HUES48 (cell line): ENCODE measurements at regions not wholly inside any gene's neighbourhood (a gene's known extent, or its start where the extent isn't known, plus 50 kb on each side); places are given as distances from the start of the nearest gene placed in this dataset.

Experiments used
- H3K27ac ChIP-seq: one replicate; pipeline ENCODE4 v1.7.0; 2013; ENCODE audit warnings: low read depth, low read length, inconsistent platforms
- H3K27me3 ChIP-seq: 2 replicates; pipeline ENCODE4 v1.6.1; 2013; ENCODE audit warnings: mild to moderate bottlenecking, low read length; ENCODE audit not compliant: control insufficient read depth, insufficient read depth
- H3K36me3 ChIP-seq: 2 replicates; pipeline ENCODE4 v1.6.1; 2013; ENCODE audit warnings: low read length; ENCODE audit not compliant: control insufficient read depth, insufficient read depth
- H3K4me1 ChIP-seq: 2 replicates; pipeline ENCODE4 v1.6.1; 2013; ENCODE audit warnings: mild to moderate bottlenecking, low read length; ENCODE audit not compliant: control insufficient read depth, insufficient read depth
- H3K4me3 ChIP-seq: 2 replicates; pipeline ENCODE4 v1.5.1; 2013; ENCODE audit warnings: mild to moderate bottlenecking, low read depth, low read length
- H3K9ac ChIP-seq: 2 replicates; pipeline ENCODE4 v1.6.1; 2013; ENCODE audit warnings: mild to moderate bottlenecking, low read depth, low read length, moderate library complexity
- H3K9me3 ChIP-seq: 2 replicates; pipeline ENCODE4 v1.6.1; 2013; ENCODE audit warnings: low read length; ENCODE audit not compliant: control insufficient read depth, insufficient read depth

DNA sequence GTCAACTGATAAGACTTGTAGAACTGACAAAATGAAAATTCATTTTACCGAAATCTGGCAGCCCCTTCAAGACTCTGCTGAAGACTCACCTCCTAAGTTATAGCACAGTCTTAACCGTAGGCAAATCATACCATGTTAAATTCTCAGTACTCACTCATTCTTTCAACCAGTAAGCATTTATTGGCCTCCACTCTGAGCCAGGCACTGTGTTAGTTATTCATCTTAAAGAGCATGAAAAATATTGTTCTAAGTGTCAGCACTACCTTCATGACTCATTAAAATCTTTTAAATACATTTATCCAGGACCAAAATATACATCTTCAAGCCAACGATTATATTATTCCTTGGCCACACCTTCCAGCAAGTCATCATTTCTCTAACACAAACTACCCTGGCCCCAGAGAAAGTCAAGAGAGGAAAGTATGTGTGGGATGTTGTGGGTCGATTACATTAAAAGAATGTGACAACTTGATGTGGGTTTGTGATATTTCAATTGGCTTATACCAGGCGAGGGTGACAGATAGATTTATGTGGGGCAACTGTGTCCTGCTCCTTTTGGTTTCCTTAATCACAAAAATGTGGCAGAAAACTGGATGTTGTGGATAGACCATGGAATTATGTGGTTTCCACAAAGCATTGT, 55.0 kb downstream of the TMEM30B start:
- H3K4me3 ChIP-seq, result no peak overlapping the region
- no peak overlapping the region for H3K9ac ChIP-seq
- no peaks in the 10 kb centered on the region for H3K36me3 ChIP-seq
- H3K4me1 ChIP-seq, result peaks cover 13% of the 10 kb centered on the region
- H3K9me3 ChIP-seq, result no peaks in the 10 kb centered on the region
- H3K27me3 ChIP-seq, result no peaks in the 10 kb centered on the region
- no peak overlapping the region for H3K27ac ChIP-seq

DNA sequence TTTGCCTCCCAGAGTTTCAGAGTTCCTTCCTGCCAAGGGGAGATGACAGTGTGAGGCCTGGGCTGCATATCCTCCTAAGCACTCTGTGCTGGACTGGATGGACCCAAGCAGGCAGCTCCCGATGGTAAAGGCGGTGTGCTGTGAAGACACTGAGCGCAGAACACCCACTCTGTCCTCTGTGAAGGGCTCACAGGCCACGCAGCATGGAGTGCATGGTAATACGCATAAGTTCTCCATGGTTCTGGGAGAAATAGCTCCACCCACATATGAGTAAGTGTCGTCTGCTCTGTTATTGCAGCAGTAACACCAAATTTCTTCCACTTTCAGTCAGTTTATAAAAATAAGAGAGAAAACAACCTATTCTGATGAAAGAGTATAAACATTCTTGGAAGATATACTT, 55.8 kb downstream of the TMEM30B start:
- Histone ChIP-seq H3K27ac (no peak overlapping the region), H3K9ac (no peak overlapping the region), H3K4me3 (no peak overlapping the region), H3K27me3 (no peaks in the 10 kb centered on the region), H3K36me3 (no peaks in the 10 kb centered on the region), H3K9me3 (no peaks in the 10 kb centered on the region), H3K4me1 (peaks cover 13% of the 10 kb centered on the region)

GRCh38 chr14:61223552-61223951, 57.6 kb downstream of the TMEM30B start:
- Histone ChIP-seq H3K9me3 (no peaks in the 10 kb centered on the region), H3K36me3 (no peaks in the 10 kb centered on the region)

GRCh38 chr14:61222388-61222787, 58.8 kb downstream of the TMEM30B start:
- no peak overlapping the region for H3K9ac ChIP-seq
- H3K27ac ChIP-seq, result no peak overlapping the region
- no peak overlapping the region for H3K4me3 ChIP-seq
- no peaks in the 10 kb centered on the region for H3K27me3 ChIP-seq
- peaks cover 18% of the 10 kb centered on the region for H3K4me1 ChIP-seq
- H3K36me3 ChIP-seq, result no peaks in the 10 kb centered on the region
- H3K9me3 ChIP-seq, result no peaks in the 10 kb centered on the region

More at GRCh38 chr14:61223552-61223951, 57.6 kb downstream of the TMEM30B start:
- no peak overlapping the region for H3K9ac ChIP-seq
- no peaks in the 10 kb centered on the region for H3K27me3 ChIP-seq
- peaks cover 13% of the 10 kb centered on the region for H3K4me1 ChIP-seq
- H3K4me3 ChIP-seq, result no peak overlapping the region
- H3K27ac ChIP-seq, result no peak overlapping the region

DNA sequence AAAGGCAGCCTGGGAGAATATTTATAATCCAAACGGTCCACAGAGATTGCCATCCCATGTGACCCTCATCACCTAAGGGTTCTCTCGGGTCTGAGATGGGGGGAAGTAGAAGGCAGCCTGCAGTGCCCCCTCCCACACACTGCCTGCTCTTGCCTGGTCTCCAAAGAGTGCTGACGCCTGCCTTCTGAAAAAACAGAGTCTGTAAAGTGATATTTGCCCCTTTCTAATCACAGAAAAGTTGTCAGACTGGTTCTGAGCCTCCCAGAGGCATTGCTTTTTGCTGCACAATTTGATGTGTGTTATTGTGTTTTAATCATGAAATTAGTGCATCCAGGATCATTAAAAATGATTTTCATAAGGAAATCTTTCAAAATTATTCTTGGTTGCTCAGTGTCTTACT, 59.2 kb downstream of the TMEM30B start:
- Histone ChIP-seq H3K9ac (no peak overlapping the region), H3K27me3 (no peaks in the 10 kb centered on the region), H3K36me3 (no peaks in the 10 kb centered on the region), H3K27ac (no peak overlapping the region), H3K4me1 (peaks cover 18% of the 10 kb centered on the region), H3K9me3 (no peaks in the 10 kb centered on the region), H3K4me3 (no peak overlapping the region)

DNA sequence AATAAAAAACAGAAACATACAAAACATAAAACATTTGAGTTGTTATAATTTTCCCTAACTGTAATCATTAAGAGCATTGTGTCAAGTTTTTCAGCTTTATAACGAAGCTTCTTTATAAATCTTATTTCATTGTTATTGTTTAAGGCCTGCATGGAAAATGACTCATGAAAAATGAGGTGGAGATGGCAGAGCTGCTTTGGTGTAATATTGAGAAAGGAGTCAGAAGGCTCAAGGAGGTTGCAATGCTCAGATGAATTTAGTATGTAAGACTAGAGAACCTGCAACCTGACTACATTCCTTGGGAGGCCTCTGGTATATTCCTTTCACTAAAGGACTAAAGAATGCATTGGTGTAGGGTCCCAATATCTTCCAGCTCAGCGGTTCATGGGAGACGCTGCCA, 61.5 kb downstream of the TMEM30B start:
- Histone ChIP-seq H3K27me3 (no peaks in the 10 kb centered on the region), H3K4me3 (no peak overlapping the region), H3K4me1 (peaks cover 18% of the 10 kb centered on the region), H3K9ac (no peak overlapping the region), H3K27ac (no peak overlapping the region), H3K36me3 (no peaks in the 10 kb centered on the region), H3K9me3 (no peaks in the 10 kb centered on the region)

GRCh38 chr14:61219256-61219655, 61.9 kb downstream of the TMEM30B start:
- Histone ChIP-seq H3K4me3 (no peak overlapping the region), H3K27me3 (no peaks in the 10 kb centered on the region), H3K27ac (no peak overlapping the region), H3K9me3 (no peaks in the 10 kb centered on the region), H3K4me1 (peaks cover 18% of the 10 kb centered on the region), H3K9ac (no peak overlapping the region), H3K36me3 (no peaks in the 10 kb centered on the region)

DNA sequence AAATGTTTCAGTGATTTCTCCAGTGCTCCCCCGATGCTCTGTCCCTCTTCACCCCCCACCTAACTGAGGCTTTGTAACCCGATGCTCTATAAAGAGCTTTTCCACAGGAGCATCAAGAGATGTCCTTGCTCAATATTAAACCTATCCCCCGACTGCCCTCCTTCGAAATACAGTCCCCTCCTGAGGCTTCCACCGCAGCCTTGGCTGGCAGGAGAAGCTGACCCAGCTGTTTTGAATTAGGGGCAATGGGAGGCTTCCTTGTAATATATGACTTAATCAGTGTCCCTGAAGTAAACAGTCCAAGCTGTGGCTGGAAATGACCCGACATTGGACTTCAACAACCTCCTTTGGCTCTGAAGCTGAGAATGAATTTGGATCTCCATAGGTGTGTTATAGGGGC, 62.4 kb downstream of the TMEM30B start:
- Histone ChIP-seq H3K9ac (no peak overlapping the region), H3K4me1 (peaks cover 18% of the 10 kb centered on the region), H3K27ac (no peak overlapping the region), H3K36me3 (no peaks in the 10 kb centered on the region), H3K9me3 (no peaks in the 10 kb centered on the region), H3K4me3 (no peak overlapping the region), H3K27me3 (no peaks in the 10 kb centered on the region)

GRCh38 chr14:61218157-61218556, 63.0 kb downstream of the TMEM30B start:
- peaks cover 18% of the 10 kb centered on the region for H3K4me1 ChIP-seq
- H3K9ac ChIP-seq, result no peak overlapping the region
- H3K27ac ChIP-seq, result no peak overlapping the region
- H3K9me3 ChIP-seq, result no peaks in the 10 kb centered on the region
- no peaks in the 10 kb centered on the region for H3K27me3 ChIP-seq
- H3K4me3 ChIP-seq, result no peak overlapping the region
- H3K36me3 ChIP-seq, result no peaks in the 10 kb centered on the region

- Histone ChIP-seq H3K9ac (no peak overlapping the region), H3K36me3 (no peaks in the 10 kb centered on the region), H3K4me3 (no peak overlapping the region), H3K4me1 (peaks cover 18% of the 10 kb centered on the region), H3K9me3 (no peaks in the 10 kb centered on the region), H3K27ac (no peak overlapping the region), H3K27me3 (no peaks in the 10 kb centered on the region)
These were observed 63.6 kb downstream of the TMEM30B start for GRCh38 chr14:61217516-61217915.

GRCh38 chr14:61215222-61216020, 65.7 kb downstream of the TMEM30B start:
- Histone ChIP-seq H3K9me3 (no peaks in the 10 kb centered on the region), H3K4me3 (no peak overlapping the region), H3K27me3 (no peaks in the 10 kb centered on the region), H3K36me3 (no peaks in the 10 kb centered on the region), H3K9ac (no peak overlapping the region), H3K4me1 (peaks cover 9% of the 10 kb centered on the region), H3K27ac (no peak overlapping the region)
